K562 (cell line): ENCODE measurements at regions not wholly inside any gene's neighbourhood (a gene's known extent, or its start where the extent isn't known, plus 50 kb on each side); places are given as distances from the start of the nearest gene placed in this dataset.
A peak's percentile ranks its signal among the peaks of the same experiment; 100 is the strongest.

Source experiments
- FOXA1 ChIP-seq: fragments of 450-650 bp; IDR thresholded peaks from 2 replicates; pipeline ENCODE4 v1.6.1; 2016; ENCODE audit warnings: mild to moderate bottlenecking, borderline replicate concordance
- RBBP5 ChIP-seq: fragments of 200-600 bp; sonication (generic); IDR thresholded peaks from 2 replicates; pipeline ENCODE4 v1.6.1; 2012; ENCODE audit warnings: borderline replicate concordance, mild to moderate bottlenecking, low read length, control low read depth, inconsistent platforms; ENCODE audit not compliant: insufficient read depth, poor library complexity, severe bottlenecking
- SMARCB1 ChIP-seq: IDR thresholded peaks from 2 replicates; pipeline ENCODE4 v1.6.1; 2011; ENCODE audit warnings: improper control_type of control experiment, low read depth; ENCODE audit not compliant: insufficient read length
- TOE1 ChIP-seq, 2 experiments: fragments of 450-650 bp in 1 of 2; sonication (generic) in 1 of 2; formaldehyde crosslinking in 1 of 2; IDR thresholded peaks; 2 replicates each; pipeline versions ENCODE4 v1.7.1 to v1.8.0; 2016 to 2022; ENCODE audit warnings: borderline replicate concordance in 2 of 2, mild to moderate bottlenecking in 2 of 2, antibody characterized with exemption in 1 of 2, inconsistent platforms in 1 of 2, low read depth in 1 of 2, missing genetic modification reagents in 1 of 2, moderate library complexity in 1 of 2
- TF ChIP-seq, protein P1 (sequence below): fragments of 250-450 bp; sonication (Bioruptor Pico); IDR thresholded peaks from 2 replicates; pipeline ENCODE4 v1.4.0; 2020; ENCODE audit warnings: mild to moderate bottlenecking, moderate library complexity
- TF ChIP-seq, protein P2 (sequence below), 3 experiments: IDR thresholded peaks in 2 of 3; conservative IDR thresholded peaks in 1 of 3; 2 replicates each; pipeline ENCODE4 v1.5.1; 2011 to 2012; ENCODE audit warnings: low read length in 3 of 3, mild to moderate bottlenecking in 3 of 3, control low read depth in 2 of 3, improper control_type of control experiment in 1 of 3, inconsistent platforms in 1 of 3, low read depth in 1 of 3, mixed read lengths in 1 of 3, moderate library complexity in 1 of 3; ENCODE audit not compliant: insufficient read depth in 2 of 3
- TF ChIP-seq, protein P3 (sequence below), 2 experiments: fragments of 450-650 bp; formaldehyde crosslinking in 1 of 2; IDR thresholded peaks; 2 replicates each; pipeline versions ENCODE4 v1.4.0 to v1.6.1; 2014 to 2020; ENCODE audit warnings: mild to moderate bottlenecking in 2 of 2, borderline replicate concordance in 1 of 2, low read depth in 1 of 2

DNA sequence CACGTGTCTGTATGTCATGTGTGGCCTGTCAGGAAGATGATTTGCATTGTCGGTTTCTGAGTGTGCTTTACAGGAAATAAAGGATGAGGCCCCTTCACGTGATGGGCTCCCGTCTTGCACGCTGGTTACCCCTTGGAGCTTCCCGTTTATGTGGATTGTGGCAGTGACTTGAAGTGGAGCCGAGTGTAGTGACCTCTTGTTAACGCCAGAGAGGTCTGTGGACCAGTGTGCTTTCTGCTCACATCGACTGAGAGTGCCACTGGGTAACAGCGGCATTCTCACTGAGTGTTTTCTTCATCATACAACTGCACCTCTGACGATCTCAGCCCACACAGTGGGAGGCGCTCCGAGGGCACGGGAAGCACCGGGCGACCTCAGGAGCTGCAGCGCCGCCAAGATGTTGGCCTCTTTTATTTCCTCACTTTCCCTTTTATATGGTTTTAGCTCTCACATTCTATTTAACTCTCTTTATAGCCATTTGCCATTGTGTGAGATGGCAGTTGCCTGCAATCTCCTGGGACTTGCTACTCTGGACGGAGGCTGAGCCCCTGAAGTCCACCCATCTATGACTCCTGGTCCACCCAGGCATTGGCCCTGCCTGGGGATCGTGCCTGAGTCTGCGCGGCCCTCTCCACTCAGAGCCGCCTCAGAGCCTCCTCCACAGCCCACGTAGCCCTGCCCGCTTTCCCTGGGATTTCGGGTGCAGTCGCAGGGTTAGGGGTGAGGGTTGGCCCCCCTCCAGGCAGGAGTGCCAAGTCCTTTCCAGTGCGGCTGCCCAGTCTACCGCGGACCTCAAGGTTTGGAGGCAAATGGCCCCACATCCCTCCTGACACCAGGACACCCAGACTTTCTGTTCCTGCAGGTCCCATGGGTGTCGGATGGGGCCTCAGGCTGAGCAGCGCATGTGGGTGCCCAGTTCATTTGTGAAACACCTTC, 238.9 kb downstream of the ERMARD start:
- TF ChIP-seq, protein P1, sequence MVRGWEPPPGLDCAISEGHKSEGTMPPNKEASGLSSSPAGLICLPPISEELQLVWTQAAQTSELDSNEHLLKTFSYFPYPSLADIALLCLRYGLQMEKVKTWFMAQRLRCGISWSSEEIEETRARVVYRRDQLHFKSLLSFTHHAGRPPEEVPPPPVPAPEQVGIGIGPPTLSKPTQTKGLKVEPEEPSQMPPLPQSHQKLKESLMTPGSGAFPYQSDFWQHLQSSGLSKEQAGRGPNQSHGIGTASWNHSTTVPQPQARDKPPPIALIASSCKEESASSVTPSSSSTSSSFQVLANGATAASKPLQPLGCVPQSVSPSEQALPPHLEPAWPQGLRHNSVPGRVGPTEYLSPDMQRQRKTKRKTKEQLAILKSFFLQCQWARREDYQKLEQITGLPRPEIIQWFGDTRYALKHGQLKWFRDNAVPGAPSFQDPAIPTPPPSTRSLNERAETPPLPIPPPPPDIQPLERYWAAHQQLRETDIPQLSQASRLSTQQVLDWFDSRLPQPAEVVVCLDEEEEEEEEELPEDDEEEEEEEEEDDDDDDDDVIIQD (CRISPR knock-in tag), result no peak
- TF ChIP-seq, protein P2, sequence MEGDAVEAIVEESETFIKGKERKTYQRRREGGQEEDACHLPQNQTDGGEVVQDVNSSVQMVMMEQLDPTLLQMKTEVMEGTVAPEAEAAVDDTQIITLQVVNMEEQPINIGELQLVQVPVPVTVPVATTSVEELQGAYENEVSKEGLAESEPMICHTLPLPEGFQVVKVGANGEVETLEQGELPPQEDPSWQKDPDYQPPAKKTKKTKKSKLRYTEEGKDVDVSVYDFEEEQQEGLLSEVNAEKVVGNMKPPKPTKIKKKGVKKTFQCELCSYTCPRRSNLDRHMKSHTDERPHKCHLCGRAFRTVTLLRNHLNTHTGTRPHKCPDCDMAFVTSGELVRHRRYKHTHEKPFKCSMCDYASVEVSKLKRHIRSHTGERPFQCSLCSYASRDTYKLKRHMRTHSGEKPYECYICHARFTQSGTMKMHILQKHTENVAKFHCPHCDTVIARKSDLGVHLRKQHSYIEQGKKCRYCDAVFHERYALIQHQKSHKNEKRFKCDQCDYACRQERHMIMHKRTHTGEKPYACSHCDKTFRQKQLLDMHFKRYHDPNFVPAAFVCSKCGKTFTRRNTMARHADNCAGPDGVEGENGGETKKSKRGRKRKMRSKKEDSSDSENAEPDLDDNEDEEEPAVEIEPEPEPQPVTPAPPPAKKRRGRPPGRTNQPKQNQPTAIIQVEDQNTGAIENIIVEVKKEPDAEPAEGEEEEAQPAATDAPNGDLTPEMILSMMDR (IDR thresholded peaks at IDR 0.05 in 2 of 3, conservative IDR thresholded peaks at IDR 0.05 in 1 of 3; ENCODE audit: insufficient read depth in 2 of 3, low read depth in 1 of 3, low read length in 3 of 3), result peak; percentile 31 to 83 (median 57); a peak in 4 of 6 replicates
- TF ChIP-seq RBBP5 (no peak), TOE1 (IDR thresholded peaks at IDR 0.05; ENCODE audit: borderline replicate concordance) (no peak), TOE1 (CRISPR knock-in tag; IDR thresholded peaks at IDR 0.05; ENCODE audit: borderline replicate concordance, low read depth) (no peak), SMARCB1 (no peak), FOXA1 (no peak)
- TF ChIP-seq, protein P3, sequence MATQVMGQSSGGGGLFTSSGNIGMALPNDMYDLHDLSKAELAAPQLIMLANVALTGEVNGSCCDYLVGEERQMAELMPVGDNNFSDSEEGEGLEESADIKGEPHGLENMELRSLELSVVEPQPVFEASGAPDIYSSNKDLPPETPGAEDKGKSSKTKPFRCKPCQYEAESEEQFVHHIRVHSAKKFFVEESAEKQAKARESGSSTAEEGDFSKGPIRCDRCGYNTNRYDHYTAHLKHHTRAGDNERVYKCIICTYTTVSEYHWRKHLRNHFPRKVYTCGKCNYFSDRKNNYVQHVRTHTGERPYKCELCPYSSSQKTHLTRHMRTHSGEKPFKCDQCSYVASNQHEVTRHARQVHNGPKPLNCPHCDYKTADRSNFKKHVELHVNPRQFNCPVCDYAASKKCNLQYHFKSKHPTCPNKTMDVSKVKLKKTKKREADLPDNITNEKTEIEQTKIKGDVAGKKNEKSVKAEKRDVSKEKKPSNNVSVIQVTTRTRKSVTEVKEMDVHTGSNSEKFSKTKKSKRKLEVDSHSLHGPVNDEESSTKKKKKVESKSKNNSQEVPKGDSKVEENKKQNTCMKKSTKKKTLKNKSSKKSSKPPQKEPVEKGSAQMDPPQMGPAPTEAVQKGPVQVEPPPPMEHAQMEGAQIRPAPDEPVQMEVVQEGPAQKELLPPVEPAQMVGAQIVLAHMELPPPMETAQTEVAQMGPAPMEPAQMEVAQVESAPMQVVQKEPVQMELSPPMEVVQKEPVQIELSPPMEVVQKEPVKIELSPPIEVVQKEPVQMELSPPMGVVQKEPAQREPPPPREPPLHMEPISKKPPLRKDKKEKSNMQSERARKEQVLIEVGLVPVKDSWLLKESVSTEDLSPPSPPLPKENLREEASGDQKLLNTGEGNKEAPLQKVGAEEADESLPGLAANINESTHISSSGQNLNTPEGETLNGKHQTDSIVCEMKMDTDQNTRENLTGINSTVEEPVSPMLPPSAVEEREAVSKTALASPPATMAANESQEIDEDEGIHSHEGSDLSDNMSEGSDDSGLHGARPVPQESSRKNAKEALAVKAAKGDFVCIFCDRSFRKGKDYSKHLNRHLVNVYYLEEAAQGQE (IDR thresholded peaks at IDR 0.05; ENCODE audit: borderline replicate concordance), result peak; percentile 34; the same call in 1 of the 2 replicates
- TF ChIP-seq, protein P3 (CRISPR knock-in tag; IDR thresholded peaks at IDR 0.05; ENCODE audit: low read depth), result no peak
